Kidney epithelial cell (primary cell): ENCODE measurements at regions not wholly inside any gene's neighbourhood (a gene's known extent, or its start where the extent isn't known, plus 50 kb on each side); places are given as distances from the start of the nearest gene placed in this dataset.

Experiments used
- DNase-seq: peaks from one replicate; pipeline ENCODE4 v3.0.0-alpha.2; 2010; ENCODE audit warnings: low read depth
- H3K27me3 ChIP-seq: 2 replicates; pipeline ENCODE4 v1.6.0; 2011; ENCODE audit warnings: low read length; ENCODE audit not compliant: control insufficient read depth, insufficient read depth
- H3K36me3 ChIP-seq: 2 replicates; pipeline ENCODE4 v1.5.1; 2011; ENCODE audit warnings: low read length; ENCODE audit not compliant: control insufficient read depth, insufficient read depth
- H3K4me3 ChIP-seq: 2 replicates; pipeline ENCODE4 v1.5.1; 2011; ENCODE audit warnings: low read depth, mild to moderate bottlenecking, control low read depth, low read length
- TF ChIP-seq, protein P1 (sequence below): IDR thresholded peaks from 2 replicates; pipeline ENCODE4 v1.5.1; 2011; ENCODE audit warnings: mild to moderate bottlenecking, moderate library complexity, low read length, control low read depth, inconsistent platforms; ENCODE audit not compliant: insufficient read depth, poor library complexity, severe bottlenecking

DNA sequence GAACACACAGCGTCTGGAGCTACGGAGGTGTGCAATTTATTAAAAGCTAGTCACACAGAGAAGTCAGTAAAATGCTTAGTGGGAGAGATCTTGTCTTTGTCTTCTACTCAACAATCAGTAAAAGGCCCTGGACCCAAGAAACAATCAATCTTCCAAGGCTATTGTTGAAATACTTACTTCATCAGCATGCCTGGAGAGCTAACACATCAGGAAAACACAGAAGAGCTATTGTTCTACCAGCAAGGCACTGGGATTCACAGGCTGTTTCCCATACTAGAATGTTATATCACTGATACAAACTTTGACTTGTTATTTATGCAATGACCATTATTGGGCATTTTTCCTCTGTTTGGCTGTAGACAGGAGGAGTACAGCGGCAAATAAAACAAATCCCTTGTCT is 247.8 kb upstream of the ERCC4 start:
- DNase-seq, result no peak
- Histone ChIP-seq H3K4me3 (no peak overlapping the region), H3K36me3 (no peaks in the 10 kb centered on the region), H3K27me3 (no peaks in the 10 kb centered on the region)
- TF ChIP-seq, protein P1, sequence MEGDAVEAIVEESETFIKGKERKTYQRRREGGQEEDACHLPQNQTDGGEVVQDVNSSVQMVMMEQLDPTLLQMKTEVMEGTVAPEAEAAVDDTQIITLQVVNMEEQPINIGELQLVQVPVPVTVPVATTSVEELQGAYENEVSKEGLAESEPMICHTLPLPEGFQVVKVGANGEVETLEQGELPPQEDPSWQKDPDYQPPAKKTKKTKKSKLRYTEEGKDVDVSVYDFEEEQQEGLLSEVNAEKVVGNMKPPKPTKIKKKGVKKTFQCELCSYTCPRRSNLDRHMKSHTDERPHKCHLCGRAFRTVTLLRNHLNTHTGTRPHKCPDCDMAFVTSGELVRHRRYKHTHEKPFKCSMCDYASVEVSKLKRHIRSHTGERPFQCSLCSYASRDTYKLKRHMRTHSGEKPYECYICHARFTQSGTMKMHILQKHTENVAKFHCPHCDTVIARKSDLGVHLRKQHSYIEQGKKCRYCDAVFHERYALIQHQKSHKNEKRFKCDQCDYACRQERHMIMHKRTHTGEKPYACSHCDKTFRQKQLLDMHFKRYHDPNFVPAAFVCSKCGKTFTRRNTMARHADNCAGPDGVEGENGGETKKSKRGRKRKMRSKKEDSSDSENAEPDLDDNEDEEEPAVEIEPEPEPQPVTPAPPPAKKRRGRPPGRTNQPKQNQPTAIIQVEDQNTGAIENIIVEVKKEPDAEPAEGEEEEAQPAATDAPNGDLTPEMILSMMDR, result no peak

DNA sequence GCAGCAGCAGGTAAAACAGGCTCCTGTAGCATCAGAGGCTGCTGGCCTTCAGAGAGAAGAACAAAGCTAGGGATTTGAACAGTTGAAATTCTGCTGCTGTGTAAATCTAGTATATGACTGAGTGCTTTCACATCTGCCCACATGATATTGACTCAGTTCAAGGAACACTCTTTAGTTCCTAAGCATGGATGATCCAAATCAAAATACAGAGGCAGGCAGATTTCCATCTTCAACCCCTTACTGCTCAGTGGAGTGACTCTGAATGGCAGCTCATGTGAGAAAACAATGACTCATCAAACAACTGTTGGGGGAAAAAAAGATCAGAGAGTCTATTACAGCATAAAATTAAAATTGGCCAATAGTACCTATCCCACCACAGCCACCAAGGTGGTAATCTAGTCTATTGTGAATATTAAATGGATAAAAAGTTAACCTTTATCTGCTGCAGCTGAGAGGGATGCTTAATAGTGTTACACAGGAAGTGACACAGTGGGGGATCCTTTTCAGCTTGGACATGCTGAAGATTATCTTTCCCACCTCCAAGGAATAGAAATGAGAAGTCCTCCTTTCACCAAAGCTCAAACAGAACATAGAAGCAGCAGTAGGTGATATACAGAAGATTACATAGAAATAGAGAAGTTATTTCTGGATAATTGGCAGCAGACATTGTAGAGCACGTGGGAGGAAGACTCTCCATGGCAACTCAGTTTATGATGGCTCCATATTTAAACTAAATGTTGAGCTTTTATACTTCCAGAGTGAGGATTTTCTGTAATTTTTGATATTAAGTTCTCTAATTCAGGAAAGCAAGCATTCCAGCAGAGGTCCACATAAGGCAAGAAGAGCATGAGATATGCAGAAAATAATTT is 239.7 kb upstream of the ERCC4 start:
- Histone ChIP-seq H3K4me3 (no peak overlapping the region), H3K36me3 (no peaks in the 10 kb centered on the region), H3K27me3 (no peaks in the 10 kb centered on the region)
- TF ChIP-seq, protein P1, result no peak
- no peak for DNase-seq

DNA sequence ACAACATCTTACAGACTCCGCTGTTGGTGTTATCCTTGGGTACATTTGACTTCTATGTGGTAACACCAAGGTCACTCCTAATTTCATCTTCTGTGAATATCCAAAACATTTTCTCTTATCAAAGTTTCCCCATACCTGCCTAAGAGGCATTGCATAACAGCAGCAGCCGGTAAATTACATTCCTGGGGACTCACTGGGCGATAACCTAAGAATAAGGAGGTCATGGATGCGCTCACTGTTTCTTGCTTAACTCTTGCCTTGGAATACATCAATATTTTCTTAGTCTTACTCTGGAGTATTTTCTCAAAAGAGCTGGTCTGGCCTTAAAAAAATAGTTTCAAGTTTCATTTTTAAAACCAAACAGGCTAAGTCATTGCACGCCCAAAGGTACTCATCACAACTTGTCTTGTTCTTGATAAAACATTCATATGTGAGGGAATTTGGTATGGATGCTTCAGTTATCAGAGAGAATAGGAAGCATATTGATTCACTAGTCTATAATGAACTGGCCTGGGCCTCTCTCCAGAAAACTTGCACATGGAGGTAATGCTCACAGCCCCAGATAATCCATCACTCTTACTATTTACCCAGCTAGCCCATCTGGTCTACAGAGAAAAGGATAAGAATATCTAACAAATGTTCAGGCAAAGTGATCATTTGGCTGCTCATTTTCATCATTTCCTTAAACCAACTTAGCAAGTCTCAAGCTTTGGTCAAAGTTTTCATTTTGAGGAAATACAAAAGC is 235.0 kb upstream of the ERCC4 start:
- H3K27me3 ChIP-seq, result no peaks in the 10 kb centered on the region
- no peaks in the 10 kb centered on the region for H3K36me3 ChIP-seq
- no peak for DNase-seq
- TF ChIP-seq, protein P1, result no peak
- no peak overlapping the region for H3K4me3 ChIP-seq

DNA sequence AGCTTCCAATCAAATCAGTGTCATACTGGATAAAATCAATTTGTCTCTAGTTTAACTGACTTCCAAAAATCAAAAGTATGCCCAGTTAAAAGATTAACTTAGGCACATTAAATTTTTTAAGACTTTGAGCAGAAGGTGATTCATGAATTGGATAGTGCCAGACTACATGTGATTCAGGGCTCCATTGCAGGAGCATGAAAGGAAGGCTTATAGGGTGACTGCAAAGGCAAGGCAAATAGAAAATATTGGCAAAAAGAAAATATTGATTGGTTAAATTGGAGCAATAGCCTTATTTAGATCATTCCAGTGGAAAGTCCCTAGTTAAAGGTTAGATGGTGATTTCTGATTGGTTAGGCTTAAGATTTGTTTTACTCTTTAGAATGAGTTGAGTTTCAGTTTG is 223.9 kb upstream of the ERCC4 start:
- Histone ChIP-seq H3K27me3 (no peaks in the 10 kb centered on the region), H3K36me3 (no peaks in the 10 kb centered on the region), H3K4me3 (no peak overlapping the region)
- TF ChIP-seq, protein P1, result no peak
- no peak for DNase-seq

GRCh38 chr16:13697013-13697412 is 222.9 kb upstream of the ERCC4 start:
- TF ChIP-seq, protein P1, result no peak
- H3K27me3 ChIP-seq, result no peaks in the 10 kb centered on the region
- no peak for DNase-seq
- H3K36me3 ChIP-seq, result no peaks in the 10 kb centered on the region
- no peak overlapping the region for H3K4me3 ChIP-seq

GRCh38 chr16:13697568-13697967 is 222.4 kb upstream of the ERCC4 start:
- H3K4me3 ChIP-seq, result no peak overlapping the region
- TF ChIP-seq, protein P1, result no peak
- no peaks in the 10 kb centered on the region for H3K27me3 ChIP-seq
- DNase-seq, result no peak
- no peaks in the 10 kb centered on the region for H3K36me3 ChIP-seq
